ENCODE measurements at regions not wholly inside any gene's neighbourhood (a gene's known extent, or its start where the extent isn't known, plus 50 kb on each side); places are given as distances from the start of the nearest gene placed in this dataset.

DNA sequence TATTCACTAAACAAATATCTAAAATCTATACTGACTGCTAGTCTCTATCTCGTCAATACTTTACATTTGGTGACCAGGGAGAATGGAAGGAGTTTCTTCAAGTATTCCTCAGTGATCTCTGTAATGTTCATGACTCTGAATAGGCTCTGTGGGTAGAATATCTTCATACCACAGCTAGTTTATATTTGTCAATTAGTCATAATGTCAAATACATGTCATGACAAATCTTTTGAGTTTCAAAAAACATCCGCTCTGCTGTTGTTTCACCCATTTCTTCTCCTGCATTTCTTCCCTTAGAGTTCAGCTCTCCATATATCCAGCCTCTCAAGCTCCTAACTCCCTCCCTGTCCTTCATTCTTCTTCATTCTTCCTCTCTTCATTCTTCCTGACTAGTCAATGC lies 206.5 kb upstream of the FANCL start:
- TF ChIP-seq, protein P1, sequence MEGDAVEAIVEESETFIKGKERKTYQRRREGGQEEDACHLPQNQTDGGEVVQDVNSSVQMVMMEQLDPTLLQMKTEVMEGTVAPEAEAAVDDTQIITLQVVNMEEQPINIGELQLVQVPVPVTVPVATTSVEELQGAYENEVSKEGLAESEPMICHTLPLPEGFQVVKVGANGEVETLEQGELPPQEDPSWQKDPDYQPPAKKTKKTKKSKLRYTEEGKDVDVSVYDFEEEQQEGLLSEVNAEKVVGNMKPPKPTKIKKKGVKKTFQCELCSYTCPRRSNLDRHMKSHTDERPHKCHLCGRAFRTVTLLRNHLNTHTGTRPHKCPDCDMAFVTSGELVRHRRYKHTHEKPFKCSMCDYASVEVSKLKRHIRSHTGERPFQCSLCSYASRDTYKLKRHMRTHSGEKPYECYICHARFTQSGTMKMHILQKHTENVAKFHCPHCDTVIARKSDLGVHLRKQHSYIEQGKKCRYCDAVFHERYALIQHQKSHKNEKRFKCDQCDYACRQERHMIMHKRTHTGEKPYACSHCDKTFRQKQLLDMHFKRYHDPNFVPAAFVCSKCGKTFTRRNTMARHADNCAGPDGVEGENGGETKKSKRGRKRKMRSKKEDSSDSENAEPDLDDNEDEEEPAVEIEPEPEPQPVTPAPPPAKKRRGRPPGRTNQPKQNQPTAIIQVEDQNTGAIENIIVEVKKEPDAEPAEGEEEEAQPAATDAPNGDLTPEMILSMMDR (IDR thresholded peaks at IDR 0.05 in 2 of 3, conservative IDR thresholded peaks at IDR 0.05 in 1 of 3; ENCODE audit: control insufficient read depth in 2 of 3, extremely low read depth in 1 of 3, insufficient read depth in 1 of 3, low read depth in 3 of 3, low read length in 3 of 3): no peak
- TF ChIP-seq EZH2 (IDR thresholded peaks at IDR 0.05; ENCODE audit: borderline replicate concordance, control insufficient read depth, low read depth, low read length): no peak
- TF ChIP-seq POLR2A (IDR thresholded peaks at IDR 0.05; ENCODE audit: low read depth, low read length): no peak
- TF ChIP-seq, protein P2, sequence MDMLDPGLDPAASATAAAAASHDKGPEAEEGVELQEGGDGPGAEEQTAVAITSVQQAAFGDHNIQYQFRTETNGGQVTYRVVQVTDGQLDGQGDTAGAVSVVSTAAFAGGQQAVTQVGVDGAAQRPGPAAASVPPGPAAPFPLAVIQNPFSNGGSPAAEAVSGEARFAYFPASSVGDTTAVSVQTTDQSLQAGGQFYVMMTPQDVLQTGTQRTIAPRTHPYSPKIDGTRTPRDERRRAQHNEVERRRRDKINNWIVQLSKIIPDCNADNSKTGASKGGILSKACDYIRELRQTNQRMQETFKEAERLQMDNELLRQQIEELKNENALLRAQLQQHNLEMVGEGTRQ (IDR thresholded peaks at IDR 0.05; ENCODE audit: borderline replicate concordance, low read depth, low read length): no peak

Data from GM12878 (cell line).